GM12874 (cell line): ENCODE measurements at regions not wholly inside any gene's neighbourhood (a gene's known extent, or its start where the extent isn't known, plus 50 kb on each side); places are given as distances from the start of the nearest gene placed in this dataset.

ENCODE experiments used
- TF ChIP-seq, protein P1 (sequence below): IDR thresholded peaks from 2 replicates; pipeline ENCODE4 v1.5.1; 2011; ENCODE audit warnings: low read depth, mild to moderate bottlenecking, control low read depth, low read length, moderate library complexity; ENCODE audit not compliant: insufficient read depth

DNA sequence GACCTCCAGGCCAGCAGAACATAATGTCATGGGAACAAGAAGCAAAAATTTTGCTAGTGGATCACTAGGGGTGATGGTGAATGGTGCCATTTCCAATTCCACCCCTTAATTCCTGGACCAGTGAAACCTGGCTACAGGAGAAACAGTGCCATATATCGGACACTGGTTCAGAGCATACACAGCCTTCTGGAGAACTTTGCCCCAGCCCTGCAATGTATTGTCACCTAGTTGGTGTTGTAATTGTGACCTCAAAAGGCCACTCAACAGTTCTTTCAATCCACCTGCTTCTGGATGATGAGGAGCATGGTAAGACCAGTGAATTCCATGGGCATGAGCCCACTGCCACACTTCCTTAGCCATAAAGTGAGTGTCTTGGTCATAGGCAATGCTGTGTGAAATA, 59.8 kb upstream of the AASS start:
- TF ChIP-seq, protein P1, sequence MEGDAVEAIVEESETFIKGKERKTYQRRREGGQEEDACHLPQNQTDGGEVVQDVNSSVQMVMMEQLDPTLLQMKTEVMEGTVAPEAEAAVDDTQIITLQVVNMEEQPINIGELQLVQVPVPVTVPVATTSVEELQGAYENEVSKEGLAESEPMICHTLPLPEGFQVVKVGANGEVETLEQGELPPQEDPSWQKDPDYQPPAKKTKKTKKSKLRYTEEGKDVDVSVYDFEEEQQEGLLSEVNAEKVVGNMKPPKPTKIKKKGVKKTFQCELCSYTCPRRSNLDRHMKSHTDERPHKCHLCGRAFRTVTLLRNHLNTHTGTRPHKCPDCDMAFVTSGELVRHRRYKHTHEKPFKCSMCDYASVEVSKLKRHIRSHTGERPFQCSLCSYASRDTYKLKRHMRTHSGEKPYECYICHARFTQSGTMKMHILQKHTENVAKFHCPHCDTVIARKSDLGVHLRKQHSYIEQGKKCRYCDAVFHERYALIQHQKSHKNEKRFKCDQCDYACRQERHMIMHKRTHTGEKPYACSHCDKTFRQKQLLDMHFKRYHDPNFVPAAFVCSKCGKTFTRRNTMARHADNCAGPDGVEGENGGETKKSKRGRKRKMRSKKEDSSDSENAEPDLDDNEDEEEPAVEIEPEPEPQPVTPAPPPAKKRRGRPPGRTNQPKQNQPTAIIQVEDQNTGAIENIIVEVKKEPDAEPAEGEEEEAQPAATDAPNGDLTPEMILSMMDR, result no peak

DNA sequence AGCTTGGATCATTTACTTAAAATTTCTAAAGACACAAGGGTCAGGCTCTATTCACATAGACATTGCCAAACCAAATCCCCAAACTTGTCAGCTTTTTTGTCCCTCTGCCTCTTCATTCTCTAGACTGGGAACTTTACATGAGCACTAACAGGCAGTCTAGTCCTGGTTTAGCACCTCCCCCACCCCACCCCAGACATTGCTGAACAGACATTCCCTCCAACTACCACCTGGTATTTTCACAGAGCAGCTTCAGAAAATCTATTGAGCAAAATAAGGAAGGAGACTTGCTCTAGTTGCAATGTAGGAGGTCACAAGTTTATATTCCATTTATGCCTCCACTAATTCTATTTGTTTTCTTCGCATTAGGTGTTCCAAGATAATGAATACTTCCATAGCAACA, 56.8 kb upstream of the AASS start:
- TF ChIP-seq, protein P1, result no peak

DNA sequence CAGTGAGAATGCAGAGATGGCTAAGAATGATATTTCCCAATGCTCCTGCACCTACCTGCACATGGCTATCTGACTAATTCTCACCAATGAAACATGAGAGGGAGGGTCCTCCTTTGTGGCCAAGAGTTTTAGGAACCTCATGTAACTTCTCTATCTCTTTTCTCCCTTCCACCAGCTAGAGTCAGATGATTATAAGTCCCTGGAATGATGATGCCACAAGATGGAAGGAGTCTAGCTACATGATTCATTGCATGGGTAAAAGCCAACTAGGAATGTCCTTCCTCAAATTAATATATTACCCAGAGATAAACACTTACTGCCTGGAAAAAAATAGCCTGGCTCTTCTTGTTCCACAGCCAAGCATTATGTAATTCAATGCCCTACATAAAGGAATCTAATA, 55.1 kb upstream of the AASS start:
- TF ChIP-seq, protein P1, result no peak

DNA sequence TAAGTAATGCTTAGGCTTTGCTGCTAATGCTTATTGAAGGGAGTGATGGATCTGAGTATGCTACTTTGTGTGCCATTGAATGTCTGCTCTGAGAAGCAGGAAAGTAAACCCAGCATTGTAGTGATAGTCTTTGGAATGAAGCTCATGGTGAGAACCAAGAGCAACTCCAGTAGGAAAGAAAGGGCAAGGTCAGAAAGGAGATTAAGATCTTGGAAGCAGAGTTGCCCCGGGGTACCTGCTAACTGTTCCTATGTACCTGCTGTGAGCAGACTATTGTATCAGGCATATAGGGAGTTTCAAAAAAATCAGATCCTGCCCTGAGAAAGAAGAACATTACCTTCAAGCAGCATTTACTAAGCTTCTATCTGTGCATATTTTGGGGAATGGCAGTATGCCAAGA, 54.5 kb upstream of the AASS start:
- TF ChIP-seq, protein P1, result no peak
